NCI-H1436 treated with DMSO at 0.1 percent for 48 hours (cell line): ENCODE measurements at regions not wholly inside any gene's neighbourhood (a gene's known extent, or its start where the extent isn't known, plus 50 kb on each side); places are given as distances from the start of the nearest gene placed in this dataset.
"Not testable (repeated sequence)": the region's sequence is repeated elsewhere in the genome, so short reads cannot be mapped to it uniquely, and the experiment has no call there.

Experiments
- DNase-seq: peaks from one replicate; lab custom pipeline; 2025; lab: John Stamatoyannopoulos, UW

DNA sequence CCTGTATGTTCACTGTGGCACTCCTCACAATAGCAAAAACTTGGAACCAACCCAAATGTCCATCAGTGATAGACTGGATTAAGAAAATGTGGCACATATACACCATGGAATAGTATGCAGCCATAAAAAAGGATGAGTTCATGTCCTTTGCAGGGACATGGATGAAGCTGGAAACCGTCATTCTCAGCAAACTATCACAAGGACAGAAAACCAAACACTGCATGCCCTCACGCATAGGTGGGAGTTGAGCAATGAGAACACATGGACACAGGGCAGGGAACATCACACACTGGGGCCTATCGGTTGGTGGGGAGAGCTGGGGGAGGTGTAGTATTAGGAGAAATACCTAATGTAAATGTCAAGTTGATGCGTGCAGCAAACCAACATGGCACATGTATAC, 275.7 kb upstream of the TLE3 start:
- not testable (repeated sequence) for DNase-seq

DNA sequence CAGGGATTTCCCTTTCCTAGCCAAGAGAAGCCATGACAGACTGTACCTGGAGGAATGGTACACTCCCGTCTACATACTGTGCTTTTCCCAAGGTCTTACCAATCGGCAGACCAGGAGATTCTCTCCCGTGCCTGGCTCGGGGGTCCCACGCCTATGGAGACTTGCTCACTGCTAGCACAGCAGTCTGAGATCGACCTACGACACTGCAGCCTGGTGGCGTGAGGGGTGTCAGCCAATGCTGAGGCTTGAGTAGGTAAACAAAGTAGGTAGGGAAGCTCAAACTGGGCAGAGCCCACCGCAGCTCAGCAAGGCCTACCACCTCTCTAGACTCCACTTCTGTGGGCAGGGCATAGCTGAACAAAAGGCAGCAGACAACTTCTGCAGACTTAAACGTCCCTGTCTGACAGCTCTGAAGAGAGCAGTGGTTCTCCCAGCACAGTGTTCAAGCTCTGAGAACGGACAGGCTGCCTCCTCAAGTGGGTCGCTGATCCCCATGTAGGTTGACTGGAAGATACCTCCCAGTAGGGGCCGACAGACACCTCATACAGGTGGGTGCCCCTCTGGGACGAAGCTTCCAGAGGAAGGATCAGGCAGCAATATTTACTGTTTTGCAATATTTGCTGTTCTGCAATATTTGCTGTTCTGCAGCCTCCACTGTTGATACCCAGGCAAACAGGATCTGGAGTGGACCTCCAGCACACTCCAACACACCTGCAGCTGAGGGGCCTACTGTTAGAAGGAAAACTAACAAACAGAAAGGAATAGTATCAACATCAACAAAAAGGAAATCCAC, 270.4 kb upstream of the TLE3 start:
- DNase-seq: not testable (repeated sequence)

DNA sequence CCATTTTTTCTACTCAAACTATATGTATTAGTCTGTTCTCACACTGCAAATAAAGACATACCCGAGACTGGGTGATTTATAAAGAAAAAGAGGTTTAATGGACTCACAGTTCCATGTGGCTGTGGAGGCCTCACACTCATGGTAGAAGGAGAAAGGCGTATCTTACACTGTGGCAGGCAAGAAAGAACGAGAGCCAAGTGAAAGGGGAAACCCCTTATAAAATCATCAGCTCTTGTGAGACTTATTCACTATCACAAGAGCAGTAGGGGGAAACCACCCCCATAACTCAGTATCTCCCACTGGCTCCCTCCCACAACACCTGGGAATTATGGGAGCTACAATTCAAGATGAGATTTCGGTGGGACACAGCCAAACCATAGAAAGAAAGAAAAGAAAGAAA, 266.3 kb upstream of the TLE3 start:
- not testable (repeated sequence) for DNase-seq

DNA sequence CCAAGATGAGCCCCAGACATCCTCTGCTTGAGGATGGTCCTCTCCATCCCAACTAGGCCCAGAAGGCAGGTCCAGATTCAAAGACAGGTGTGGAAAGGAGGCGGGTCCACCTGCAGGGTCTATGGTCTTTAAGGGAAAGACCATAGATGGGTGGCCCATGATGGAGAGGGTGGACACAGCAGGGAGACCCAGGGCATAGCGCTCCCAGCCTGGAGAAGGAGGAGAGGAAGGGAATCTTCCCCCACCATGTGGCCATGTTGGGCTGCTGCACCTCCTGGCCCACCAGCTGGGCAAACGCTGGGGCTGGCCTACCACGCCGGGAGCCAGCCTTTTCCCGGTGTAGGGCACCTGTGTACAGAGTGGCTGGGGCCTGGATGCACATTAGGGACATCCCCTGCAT, 265.2 kb upstream of the TLE3 start:
- DNase-seq: no peak

DNA sequence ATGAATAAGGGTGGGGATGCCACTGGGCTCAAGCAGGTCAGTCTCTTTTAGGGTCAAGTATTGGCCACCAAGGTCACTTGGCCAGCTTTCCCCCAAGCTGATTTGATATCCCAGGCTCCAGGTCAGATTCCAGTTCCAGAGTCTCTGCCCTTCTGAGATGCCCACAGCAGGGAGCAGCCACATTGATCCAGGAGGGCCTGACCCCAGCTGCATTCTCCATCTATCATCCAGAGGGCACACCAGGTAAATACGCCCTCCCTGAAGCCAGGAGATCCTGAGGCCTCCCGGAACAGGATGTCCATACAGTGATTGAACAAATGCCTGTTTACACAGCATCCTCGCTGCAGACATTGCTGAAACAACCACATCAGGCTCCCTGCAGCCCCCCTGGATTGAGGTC, 264.6 kb upstream of the TLE3 start:
- DNase-seq: no peak

- no peak for DNase-seq
Observed at GRCh38 chr15:70361891-70362290, 264.2 kb upstream of the TLE3 start.

DNA sequence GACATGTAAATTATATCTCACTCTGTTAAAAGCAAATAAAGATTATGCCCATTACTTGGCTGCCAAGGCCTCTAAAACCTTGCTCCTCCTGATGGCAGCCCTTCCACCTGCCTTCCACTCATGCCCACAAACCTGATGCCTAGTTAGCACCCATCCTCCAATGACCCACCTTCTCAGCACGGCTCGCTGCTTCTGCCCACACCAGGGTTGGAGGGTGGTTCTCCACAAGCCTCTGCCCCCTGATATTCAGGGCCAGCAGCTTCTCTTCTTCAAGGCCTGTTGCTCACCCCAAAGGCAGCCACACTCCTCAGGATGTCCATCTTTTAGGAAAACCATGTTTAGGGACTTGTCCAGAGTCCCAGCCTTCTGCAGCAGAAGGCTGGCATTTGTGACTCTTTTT, 263.4 kb upstream of the TLE3 start:
- no peak for DNase-seq

- no peak for DNase-seq
Observed at GRCh38 chr15:70358871-70359647, 261.3 kb upstream of the TLE3 start.

- DNase-seq: no peak
Observed at GRCh38 chr15:70358011-70358819, 260.5 kb upstream of the TLE3 start.

- no peak for DNase-seq
Observed at GRCh38 chr15:70357453-70357852, 259.7 kb upstream of the TLE3 start.

GRCh38 chr15:70356919-70357318, 259.2 kb upstream of the TLE3 start:
- no peak for DNase-seq

GRCh38 chr15:70356062-70356860, 258.5 kb upstream of the TLE3 start:
- no peak for DNase-seq

GRCh38 chr15:70355275-70355795, 257.6 kb upstream of the TLE3 start:
- DNase-seq: no peak

GRCh38 chr15:70354346-70354905, 256.7 kb upstream of the TLE3 start:
- no peak for DNase-seq

DNA sequence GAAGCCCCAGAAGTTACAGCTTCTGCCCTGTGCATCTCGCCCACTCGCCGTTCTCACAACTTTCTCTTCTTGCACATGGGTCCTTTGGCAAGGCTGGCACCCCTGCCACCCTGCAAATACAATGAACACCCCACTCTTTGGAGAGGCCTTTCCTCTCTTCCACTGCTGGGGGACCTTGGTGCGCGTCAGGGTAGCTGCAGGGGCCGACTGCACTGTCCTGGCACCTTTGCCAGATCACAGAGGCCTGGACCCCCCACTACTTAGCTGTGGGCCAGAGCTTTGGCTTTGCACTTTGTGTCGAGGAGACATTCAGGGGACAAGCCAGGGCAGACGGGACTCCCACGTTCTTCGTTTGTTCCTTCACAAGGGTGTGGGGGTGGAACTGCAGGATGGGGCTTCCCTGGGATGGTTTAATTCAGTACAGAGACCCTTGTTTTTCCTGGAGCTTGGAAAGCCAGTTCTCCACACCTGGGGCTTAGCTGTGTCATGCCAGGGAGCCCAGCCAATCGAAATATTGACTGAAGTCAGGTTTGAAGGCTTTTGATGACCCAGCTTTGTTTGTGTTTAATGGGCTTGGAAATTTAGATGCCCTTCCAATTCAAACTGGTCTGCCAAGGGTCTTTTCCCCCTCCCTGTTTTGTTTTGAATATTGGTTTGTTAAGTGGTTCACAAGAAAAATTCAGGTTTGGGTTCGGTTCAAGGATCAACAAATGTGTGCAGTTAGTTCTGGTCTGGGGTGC, 256.1 kb upstream of the TLE3 start:
- no peak for DNase-seq

DNA sequence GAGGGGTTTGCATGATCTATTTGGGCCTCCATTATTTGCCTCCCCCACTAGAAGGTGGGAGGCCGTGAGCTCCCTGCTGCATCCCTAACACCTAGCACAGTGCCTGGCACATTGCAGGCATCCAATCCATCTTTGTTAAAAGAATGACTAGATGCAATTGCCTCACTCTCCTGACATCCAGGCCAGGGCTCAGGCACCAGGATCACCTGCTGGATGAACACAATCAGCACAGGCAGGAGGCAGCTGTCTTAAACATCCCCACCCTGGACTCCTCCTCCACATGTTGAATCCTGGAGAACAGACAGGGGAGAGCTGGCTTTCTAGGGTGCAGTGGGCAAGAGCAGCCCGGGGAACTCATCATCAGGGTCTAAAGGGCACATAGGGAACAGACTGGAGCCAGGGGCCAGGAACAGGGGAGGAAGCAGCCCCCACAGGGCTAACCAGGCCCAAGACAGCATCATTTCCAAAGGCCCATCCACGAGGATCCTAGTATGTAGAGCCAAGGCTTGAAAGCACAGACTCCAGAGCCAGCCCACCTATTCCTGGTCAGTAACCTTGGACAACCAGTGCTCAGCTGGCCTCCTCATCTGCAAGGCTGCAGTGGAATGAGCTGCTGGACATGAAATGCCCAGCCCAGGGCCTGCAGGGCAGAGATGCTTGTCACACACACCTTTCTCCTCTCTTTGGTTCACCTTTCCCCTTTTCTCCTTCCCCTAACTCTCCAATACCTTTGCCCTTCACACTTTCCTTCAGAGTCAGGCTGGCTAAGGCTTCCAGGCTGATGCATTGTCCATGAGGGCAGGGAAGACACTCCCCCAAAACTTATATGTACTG, 254.4 kb upstream of the TLE3 start:
- DNase-seq: no peak

DNA sequence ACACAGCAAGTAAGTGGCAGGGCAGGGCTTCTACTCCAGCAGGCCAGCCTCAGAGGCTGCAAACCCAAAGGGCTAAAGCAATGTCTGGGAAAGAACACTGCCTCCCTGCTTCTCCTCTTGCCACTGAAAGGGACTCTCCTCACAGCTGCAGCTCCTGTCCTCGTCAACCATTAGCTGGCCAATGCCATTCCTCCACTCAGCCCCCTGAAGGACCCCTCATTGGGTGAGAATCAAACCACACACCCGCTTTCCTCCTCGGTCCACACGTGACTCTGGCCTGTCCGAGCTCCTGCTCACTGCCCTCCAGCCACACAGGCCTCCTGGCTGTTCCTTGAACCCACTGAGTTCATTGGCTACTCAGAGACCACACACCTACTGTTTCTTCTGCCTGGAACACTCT, 253.7 kb upstream of the TLE3 start:
- no peak for DNase-seq

GRCh38 chr15:70348581-70349344, 251.0 kb upstream of the TLE3 start:
- DNase-seq: no peak

GRCh38 chr15:70348226-70348543, 250.5 kb upstream of the TLE3 start:
- peak; percentile 48 for DNase-seq
